Skeletal muscle satellite cell (primary cell): ENCODE measurements at regions not wholly inside any gene's neighbourhood (a gene's known extent, or its start where the extent isn't known, plus 50 kb on each side); places are given as distances from the start of the nearest gene placed in this dataset.

Experiments used
- H3K27me3 ChIP-seq: 2 replicates; pipeline ENCODE4 v1.7.0; 2013; ENCODE audit warnings: low read length; ENCODE audit not compliant: control insufficient read depth, insufficient read depth
- H3K36me3 ChIP-seq: 2 replicates; pipeline ENCODE4 v1.7.0; 2013; ENCODE audit warnings: mild to moderate bottlenecking, control low read depth, low read length; ENCODE audit not compliant: insufficient read depth
- H3K4me1 ChIP-seq: 2 replicates; pipeline ENCODE4 v1.7.0; 2013; ENCODE audit warnings: low read length; ENCODE audit not compliant: control insufficient read depth, insufficient read depth
- H3K4me2 ChIP-seq: 2 replicates; pipeline ENCODE4 v1.7.0; 2013; ENCODE audit warnings: mild to moderate bottlenecking, low read length
- H3K4me3 ChIP-seq: 2 replicates; pipeline ENCODE4 v1.7.0; 2013; ENCODE audit warnings: low read length
- H3K9ac ChIP-seq: 2 replicates; pipeline ENCODE4 v1.7.0; 2013; ENCODE audit warnings: mild to moderate bottlenecking, low read depth, low read length, moderate library complexity
- H3K9me3 ChIP-seq: replicated peaks from 2 replicates; pipeline ENCODE4 v1.7.0; 2013; ENCODE audit warnings: mild to moderate bottlenecking, control low read depth, low read length

DNA sequence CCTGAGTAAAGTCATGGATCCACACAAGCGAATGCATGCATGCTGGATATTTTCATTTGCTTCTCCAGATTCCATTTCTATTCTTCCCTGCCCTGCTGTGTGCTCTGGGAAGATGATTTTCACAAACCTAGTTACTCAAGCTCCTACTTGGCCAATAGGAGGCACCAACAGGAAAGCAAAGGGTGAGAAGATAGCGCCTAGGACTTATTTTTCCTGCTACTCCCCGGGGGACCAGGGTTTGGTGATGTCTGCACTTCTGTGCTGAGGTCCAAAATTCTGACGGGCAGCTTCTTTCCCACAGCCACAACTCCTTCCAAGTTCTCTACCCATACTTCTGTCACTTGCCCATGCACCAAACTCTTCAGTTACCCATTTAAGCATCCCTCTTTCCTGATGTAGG is 509.3 kb upstream of the TENM4 start:
- H3K4me1 ChIP-seq: no peaks in the 10 kb centered on the region
- peaks cover 10% of the 10 kb centered on the region for H3K27me3 ChIP-seq
- no peaks in the 10 kb centered on the region for H3K36me3 ChIP-seq
- no peak overlapping the region for H3K9ac ChIP-seq
- no peak overlapping the region for H3K4me2 ChIP-seq
- H3K4me3 ChIP-seq: no peak overlapping the region
- no peaks in the 10 kb centered on the region for H3K9me3 ChIP-seq

- no peak overlapping the region for H3K9ac ChIP-seq
These were observed 508.7 kb upstream of the TENM4 start for GRCh38 chr11:79949574-79949973.

DNA sequence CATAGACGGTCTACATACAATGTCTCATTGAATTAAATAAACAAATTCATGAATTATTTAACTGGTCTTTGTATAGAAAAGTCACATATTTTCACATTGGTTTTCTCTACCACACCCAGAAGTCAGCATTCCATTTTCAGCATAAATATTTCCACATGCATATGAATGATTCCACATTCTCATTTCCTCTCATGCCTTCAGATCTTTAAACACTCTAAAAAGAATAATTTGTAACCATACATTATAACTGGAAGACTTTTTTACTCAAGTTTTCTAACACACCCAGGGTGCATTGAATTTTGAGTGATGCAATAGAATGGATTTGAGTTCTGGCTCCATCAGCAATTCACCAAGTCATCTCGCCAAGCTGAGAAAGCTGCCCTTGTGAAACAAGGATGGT is 501.8 kb upstream of the TENM4 start:
- no peak overlapping the region for H3K4me2 ChIP-seq
- no peak overlapping the region for H3K4me3 ChIP-seq
- no peaks in the 10 kb centered on the region for H3K9me3 ChIP-seq
- no peak overlapping the region for H3K9ac ChIP-seq
- H3K36me3 ChIP-seq: no peaks in the 10 kb centered on the region
- H3K4me1 ChIP-seq: peaks cover 24% of the 10 kb centered on the region
- no peaks in the 10 kb centered on the region for H3K27me3 ChIP-seq

More at GRCh38 chr11:79949574-79949973, 508.7 kb upstream of the TENM4 start:
- Histone ChIP-seq H3K4me3 (no peak overlapping the region), H3K27me3 (peaks cover 10% of the 10 kb centered on the region), H3K4me2 (no peak overlapping the region), H3K36me3 (no peaks in the 10 kb centered on the region), H3K9me3 (no peaks in the 10 kb centered on the region), H3K4me1 (no peaks in the 10 kb centered on the region)

- Histone ChIP-seq H3K9me3 (no peaks in the 10 kb centered on the region), H3K4me3 (no peak overlapping the region), H3K27me3 (no peaks in the 10 kb centered on the region), H3K4me2 (no peak overlapping the region), H3K9ac (no peak overlapping the region), H3K4me1 (peaks cover 27% of the 10 kb centered on the region), H3K36me3 (no peaks in the 10 kb centered on the region)
These were observed 501.3 kb upstream of the TENM4 start for GRCh38 chr11:79942090-79942489.

DNA sequence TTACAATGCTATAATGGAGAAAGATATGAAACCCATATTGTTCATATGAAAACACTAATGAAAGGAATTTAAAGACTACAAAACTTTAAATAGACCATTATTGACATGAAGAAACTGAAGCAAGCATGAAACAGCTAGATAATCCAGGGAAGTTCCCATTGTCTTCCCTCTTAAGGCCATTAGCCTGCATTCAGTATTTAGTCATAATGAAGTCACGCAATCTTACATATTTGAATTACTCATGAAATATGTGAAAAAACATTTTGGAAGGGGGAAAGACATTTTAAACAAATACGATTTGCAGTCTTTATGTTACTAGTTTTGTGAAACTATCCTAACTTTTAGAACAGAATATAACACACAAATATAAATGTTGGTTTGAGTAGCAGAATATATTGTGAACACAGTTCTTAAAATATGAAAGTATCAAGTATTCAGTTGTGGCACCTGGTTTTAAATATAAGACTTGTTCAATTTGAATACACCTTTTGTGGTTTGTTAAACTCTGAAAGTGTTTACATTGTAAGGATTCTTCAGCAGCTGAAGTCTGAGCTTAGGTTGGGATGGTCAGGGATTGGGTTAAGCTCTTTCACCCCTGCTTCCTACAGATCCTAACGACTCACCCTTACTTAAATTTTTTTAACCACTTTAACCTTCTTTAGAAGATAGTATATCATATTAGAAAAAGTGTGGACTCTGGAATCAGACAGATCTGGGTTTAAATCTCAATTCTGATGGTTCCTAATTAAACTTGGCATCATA is 500.3 kb upstream of the TENM4 start:
- no peaks in the 10 kb centered on the region for H3K9me3 ChIP-seq
- no peaks in the 10 kb centered on the region for H3K27me3 ChIP-seq
- peak overlapping the region; percentile 43 for H3K4me2 ChIP-seq
- no peaks in the 10 kb centered on the region for H3K36me3 ChIP-seq
- H3K4me3 ChIP-seq: no peak overlapping the region
- H3K9ac ChIP-seq: peak overlapping the region; percentile 33
- peaks cover 27% of the 10 kb centered on the region for H3K4me1 ChIP-seq

DNA sequence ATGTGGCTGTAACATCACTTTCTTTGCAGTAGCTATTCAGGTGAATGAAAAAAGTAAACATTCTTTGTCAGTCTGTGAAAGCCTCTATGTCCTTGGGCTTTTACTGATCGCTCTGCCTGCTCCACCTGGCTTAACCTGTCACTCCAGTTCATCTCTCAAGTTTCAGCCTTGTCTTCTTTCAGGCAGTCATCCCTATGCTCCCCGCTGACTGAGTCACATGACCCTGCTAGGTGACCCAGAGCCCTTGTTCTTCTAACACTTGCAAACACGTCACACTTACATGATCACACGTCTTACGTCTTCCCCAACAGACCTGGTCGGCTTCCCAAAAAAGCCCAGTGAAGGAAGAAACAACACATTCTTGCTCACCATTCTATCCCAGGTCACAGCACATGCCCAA is 499.3 kb upstream of the TENM4 start:
- no peak overlapping the region for H3K4me2 ChIP-seq
- H3K36me3 ChIP-seq: no peaks in the 10 kb centered on the region
- peaks cover 27% of the 10 kb centered on the region for H3K4me1 ChIP-seq
- no peak overlapping the region for H3K4me3 ChIP-seq
- H3K9me3 ChIP-seq: no peaks in the 10 kb centered on the region
- H3K27me3 ChIP-seq: no peaks in the 10 kb centered on the region
- no peak overlapping the region for H3K9ac ChIP-seq

- Histone ChIP-seq H3K4me3 (no peak overlapping the region), H3K36me3 (no peaks in the 10 kb centered on the region), H3K4me1 (peaks cover 27% of the 10 kb centered on the region), H3K4me2 (no peak overlapping the region), H3K9ac (no peak overlapping the region), H3K9me3 (no peaks in the 10 kb centered on the region), H3K27me3 (no peaks in the 10 kb centered on the region)
These were observed 498.3 kb upstream of the TENM4 start for GRCh38 chr11:79939111-79939510.

GRCh38 chr11:79937676-79938334 is 497.0 kb upstream of the TENM4 start:
- H3K9ac ChIP-seq: no peak overlapping the region
- no peak overlapping the region for H3K4me3 ChIP-seq
- no peaks in the 10 kb centered on the region for H3K27me3 ChIP-seq
- H3K36me3 ChIP-seq: no peaks in the 10 kb centered on the region
- no peak overlapping the region for H3K4me2 ChIP-seq
- peaks cover 27% of the 10 kb centered on the region for H3K4me1 ChIP-seq
- H3K9me3 ChIP-seq: no peaks in the 10 kb centered on the region

- H3K4me1 ChIP-seq: peaks cover 3% of the 10 kb centered on the region
- no peak overlapping the region for H3K4me2 ChIP-seq
- no peak overlapping the region for H3K9ac ChIP-seq
- no peaks in the 10 kb centered on the region for H3K27me3 ChIP-seq
- no peaks in the 10 kb centered on the region for H3K9me3 ChIP-seq
- no peak overlapping the region for H3K4me3 ChIP-seq
- no peaks in the 10 kb centered on the region for H3K36me3 ChIP-seq
These were observed 491.8 kb upstream of the TENM4 start for GRCh38 chr11:79932612-79933011.

DNA sequence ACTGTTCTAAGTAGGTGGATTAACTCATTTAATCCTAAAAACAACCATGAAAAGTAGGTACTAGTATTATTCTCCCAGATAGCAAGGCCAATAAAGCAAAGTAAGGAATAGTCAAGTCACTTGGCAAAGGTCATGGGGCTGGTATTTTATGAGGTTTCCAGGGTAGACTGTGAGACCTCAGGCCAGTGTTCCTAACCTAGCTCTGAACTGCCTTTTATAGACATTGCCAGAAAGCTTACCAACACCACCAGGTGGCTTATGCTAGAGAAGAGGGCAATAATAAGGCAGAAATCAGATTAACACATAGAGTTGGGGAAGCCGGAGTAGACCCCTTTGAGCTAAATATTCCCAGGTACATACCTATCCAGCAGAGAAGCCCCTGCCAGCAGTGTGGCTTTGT is 490.9 kb upstream of the TENM4 start:
- no peak overlapping the region for H3K4me3 ChIP-seq
- H3K4me2 ChIP-seq: no peak overlapping the region
- no peaks in the 10 kb centered on the region for H3K4me1 ChIP-seq
- H3K9me3 ChIP-seq: no peaks in the 10 kb centered on the region
- H3K36me3 ChIP-seq: no peaks in the 10 kb centered on the region
- H3K9ac ChIP-seq: no peak overlapping the region
- H3K27me3 ChIP-seq: no peaks in the 10 kb centered on the region

DNA sequence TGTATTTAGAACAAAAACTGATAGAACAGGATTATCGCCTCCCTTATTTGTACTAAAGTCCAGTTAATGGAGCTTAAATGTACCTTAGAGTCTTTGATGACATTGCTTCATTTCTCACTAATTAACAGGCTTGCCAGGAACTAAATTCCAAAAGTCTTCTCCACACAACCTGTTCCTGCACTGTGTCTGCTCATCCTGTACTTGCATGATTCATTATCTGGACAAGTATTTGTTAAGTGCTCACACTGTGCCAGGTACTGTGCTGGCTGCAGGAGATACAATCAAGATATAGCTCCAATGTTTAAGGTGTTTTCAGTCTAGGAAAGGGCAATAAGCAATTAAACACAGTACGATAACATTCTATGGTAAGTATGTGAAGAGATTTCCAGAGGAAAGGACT is 485.9 kb upstream of the TENM4 start:
- Histone ChIP-seq H3K9me3 (no peaks in the 10 kb centered on the region), H3K4me3 (no peak overlapping the region), H3K9ac (no peak overlapping the region), H3K4me1 (no peaks in the 10 kb centered on the region), H3K27me3 (no peaks in the 10 kb centered on the region), H3K4me2 (no peak overlapping the region), H3K36me3 (no peaks in the 10 kb centered on the region)

GRCh38 chr11:79925570-79925969 is 484.7 kb upstream of the TENM4 start:
- Histone ChIP-seq H3K4me1 (no peaks in the 10 kb centered on the region), H3K36me3 (no peaks in the 10 kb centered on the region), H3K27me3 (no peaks in the 10 kb centered on the region), H3K4me2 (no peak overlapping the region), H3K4me3 (no peak overlapping the region), H3K9me3 (no peaks in the 10 kb centered on the region), H3K9ac (no peak overlapping the region)
